Neuronal stem cell (in vitro differentiated cells): ENCODE measurements at regions not wholly inside any gene's neighbourhood (a gene's known extent, or its start where the extent isn't known, plus 50 kb on each side); places are given as distances from the start of the nearest gene placed in this dataset.

Experiments used
- DNase-seq: peaks from one replicate; pipeline ENCODE4 v3.0.0-alpha.2; 2013; ENCODE audit warnings: low spot score
- H2AFZ ChIP-seq: one replicate; pipeline ENCODE4 v1.6.1; 2013; ENCODE audit warnings: mild to moderate bottlenecking, low read length, inconsistent platforms
- H2AK5ac ChIP-seq: 2 replicates; pipeline ENCODE4 v1.6.1; 2013; ENCODE audit warnings: low read depth, mild to moderate bottlenecking, inconsistent platforms, low read length, moderate library complexity, mixed read lengths
- H2BK120ac ChIP-seq: 2 replicates; pipeline ENCODE4 v1.6.1; 2013; ENCODE audit warnings: low read depth, mild to moderate bottlenecking, inconsistent platforms, low read length, moderate library complexity, mixed read lengths
- H2BK12ac ChIP-seq: one replicate; pipeline ENCODE4 v1.6.1; 2013; ENCODE audit warnings: low read length, inconsistent platforms
- H2BK15ac ChIP-seq: 2 replicates; pipeline ENCODE4 v1.6.1; 2013; ENCODE audit warnings: mild to moderate bottlenecking, low read length, inconsistent platforms, mixed read lengths
- H2BK5ac ChIP-seq: one replicate; pipeline ENCODE4 v1.6.1; 2013; ENCODE audit warnings: inconsistent platforms, mild to moderate bottlenecking, low read length, moderate library complexity
- H3K14ac ChIP-seq: one replicate; pipeline ENCODE4 v1.6.1; 2013; ENCODE audit warnings: low read length, inconsistent platforms
- H3K18ac ChIP-seq: 2 replicates; pipeline ENCODE4 v1.6.1; 2013; ENCODE audit warnings: low read length, inconsistent platforms
- H3K23ac ChIP-seq: 2 replicates; pipeline ENCODE4 v1.6.1; 2013; ENCODE audit warnings: low read depth, mild to moderate bottlenecking, mixed read lengths, low read length, inconsistent platforms; ENCODE audit not compliant: poor library complexity
- H3K27ac ChIP-seq: replicated peaks from 3 replicates; pipeline ENCODE4 v1.5.1; 2013; ENCODE audit warnings: low read length, inconsistent platforms
- H3K27me3 ChIP-seq, 3 experiments: 2 replicates each; pipeline ENCODE4 v1.6.1; 2013; ENCODE audit warnings: low read length in 3 of 3, mild to moderate bottlenecking in 2 of 3, inconsistent platforms in 1 of 3, low read depth in 1 of 3, mixed read lengths in 1 of 3, moderate library complexity in 1 of 3; ENCODE audit not compliant: control insufficient read depth in 3 of 3, insufficient read depth in 3 of 3
- H3K36me3 ChIP-seq, 2 donors: replicated peaks in 1 of 2; 2 replicates each; pipeline ENCODE4 v1.6.1; 2013; ENCODE audit warnings: low read length in 2 of 2; ENCODE audit not compliant: control insufficient read depth in 2 of 2, insufficient read depth in 2 of 2
- H3K4ac ChIP-seq: 2 replicates; pipeline ENCODE4 v1.6.1; 2013; ENCODE audit warnings: inconsistent platforms, mild to moderate bottlenecking, low read length, moderate library complexity
- H3K4me1 ChIP-seq, 2 donors: 1 replicate in 1 of 2; 2 replicates in 1 of 2; pipeline ENCODE4 v1.6.1; 2013; ENCODE audit warnings: low read length in 2 of 2, low read depth in 1 of 2; ENCODE audit not compliant: control insufficient read depth in 2 of 2, insufficient read depth in 1 of 2
- H3K4me2 ChIP-seq: one replicate; pipeline ENCODE4 v1.6.1; 2013; ENCODE audit warnings: mild to moderate bottlenecking, low read length, inconsistent platforms; ENCODE audit not compliant: insufficient read depth, poor library complexity, severe bottlenecking
- H3K4me3 ChIP-seq, 2 donors: 2 replicates each; pipeline ENCODE4 v1.5.1; 2013; ENCODE audit warnings: low read length in 2 of 2, mild to moderate bottlenecking in 2 of 2, inconsistent platforms in 1 of 2, moderate library complexity in 1 of 2
- H3K79me1 ChIP-seq: one replicate; pipeline ENCODE4 v1.6.1; 2013; ENCODE audit warnings: low read depth, mild to moderate bottlenecking, inconsistent platforms, low read length, moderate library complexity
- H3K9ac ChIP-seq: one replicate; pipeline ENCODE4 v1.6.1; 2013; ENCODE audit warnings: mild to moderate bottlenecking, low read depth, low read length, inconsistent platforms; ENCODE audit not compliant: poor library complexity
- H3K9me3 ChIP-seq, 2 donors: replicated peaks in 1 of 2; 2 replicates each; pipeline versions ENCODE3 to v1.6.1; 2013; ENCODE audit warnings: low read length in 2 of 2, mild to moderate bottlenecking in 2 of 2, inconsistent platforms in 1 of 2, low read depth in 1 of 2, mixed read lengths in 1 of 2, moderate library complexity in 1 of 2; ENCODE audit not compliant: control insufficient read depth in 2 of 2, insufficient read depth in 1 of 2
- H4K8ac ChIP-seq: one replicate; pipeline ENCODE4 v1.6.1; 2013; ENCODE audit warnings: low read depth, mild to moderate bottlenecking, inconsistent platforms, low read length, moderate library complexity
- H4K91ac ChIP-seq: one replicate; pipeline ENCODE4 v1.6.1; 2013; ENCODE audit warnings: low read length, low read depth, mild to moderate bottlenecking, inconsistent platforms; ENCODE audit not compliant: poor library complexity
- WGBS, 2 donors: extraction: QIAGEN DNeasy Blood & Tissue Kit; methylation state at CpG; one replicate each; pipeline ENCODE4 v1.1.7; 2013; ENCODE audit warnings: missing lambda C conversion rate in 2 of 2, mixed read lengths in 1 of 2; ENCODE audit not compliant: insufficient read length in 2 of 2, insufficient replicate concordance in 1 of 2; ENCODE audit errors: extremely low coverage in 2 of 2; 5-methylcytosine and 5-hydroxymethylcytosine counted together

GRCh38 chr9:13445103-13445500 is 165.6 kb upstream of the MPDZ start:
- H2AFZ ChIP-seq = no peak overlapping the region
- H2AK5ac ChIP-seq = no peak overlapping the region
- H3K4me2 ChIP-seq = no peak overlapping the region
- no peak overlapping the region for H3K4me3 ChIP-seq
- no peak overlapping the region for H3K23ac ChIP-seq
- no peak overlapping the region for H3K9ac ChIP-seq
- H2BK12ac ChIP-seq = no peak overlapping the region
- no peak overlapping the region for H4K91ac ChIP-seq
- H4K8ac ChIP-seq = no peak overlapping the region
- no peaks in the 10 kb centered on the region for H3K9me3 ChIP-seq
- no peak for DNase-seq
- no CpG with 5 or more reads among the region's 4 CpGs for WGBS, 2 donors
- no peak overlapping the region for H3K14ac ChIP-seq
- H2BK5ac ChIP-seq = no peak overlapping the region
- H3K36me3 ChIP-seq = no peaks in the 10 kb centered on the region
- peaks cover 0 to 8% of the 10 kb centered on the region in 2 donors for H3K4me1 ChIP-seq
- H3K27ac ChIP-seq = no peak overlapping the region
- no peak overlapping the region for H2BK120ac ChIP-seq
- no peak overlapping the region for H2BK15ac ChIP-seq
- no peak overlapping the region for H3K4ac ChIP-seq
- H3K79me1 ChIP-seq = no peaks in the 10 kb centered on the region
- H3K27me3 ChIP-seq = no peaks in the 10 kb centered on the region
- no peak overlapping the region for H3K18ac ChIP-seq

DNA sequence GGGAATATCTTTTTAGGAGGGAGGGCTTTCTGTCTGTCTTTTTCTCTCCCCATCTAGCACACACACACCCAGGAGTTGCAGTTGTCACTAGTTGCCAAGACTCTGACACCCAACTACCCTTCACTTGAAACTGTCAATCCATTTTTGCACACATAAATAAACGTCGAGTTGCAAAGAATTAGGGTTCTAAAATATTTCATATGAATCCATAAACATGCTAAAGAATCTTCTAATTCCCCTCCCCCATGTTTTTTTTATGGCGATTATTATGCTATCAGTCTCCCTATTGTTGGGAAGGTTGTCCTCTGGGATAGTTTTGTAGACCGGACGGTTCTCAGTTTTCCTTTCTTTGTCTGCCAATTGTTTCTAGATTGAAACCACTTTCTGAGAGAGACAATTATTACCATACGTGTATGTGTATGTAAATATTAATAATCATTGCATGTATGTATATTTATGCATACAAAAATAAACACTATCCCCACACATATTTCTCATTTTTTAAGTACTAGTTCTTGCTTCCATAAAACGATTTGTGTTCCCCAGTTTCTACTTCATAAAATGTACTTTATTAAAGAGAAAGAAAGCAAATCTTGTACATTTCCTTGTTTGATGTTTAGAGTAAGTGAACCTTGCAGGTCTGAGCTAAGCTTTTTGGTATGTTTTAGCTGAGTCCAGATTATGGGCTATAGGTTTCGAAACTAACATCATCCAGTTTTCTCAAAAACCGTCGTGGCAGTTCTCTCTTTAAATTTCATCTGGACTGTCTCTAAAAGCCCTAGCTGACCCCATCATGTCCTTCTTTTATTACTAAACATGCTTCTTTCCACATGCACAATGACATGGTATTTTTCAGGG is 165.0 kb upstream of the MPDZ start:
- Histone ChIP-seq H2BK12ac (no peak overlapping the region), H3K36me3 (no peaks in the 10 kb centered on the region), H3K4me1 (peaks cover 0 to 8% of the 10 kb centered on the region in 2 donors), H3K4me2 (no peak overlapping the region), H2BK15ac (no peak overlapping the region), H4K8ac (no peak overlapping the region), H3K4ac (no peak overlapping the region), H3K9ac (no peak overlapping the region), H3K18ac (no peak overlapping the region), H3K9me3 (no peaks in the 10 kb centered on the region), H3K14ac (no peak overlapping the region), H4K91ac (no peak overlapping the region), H3K27me3 (no peaks in the 10 kb centered on the region), H3K79me1 (no peaks in the 10 kb centered on the region), H2AFZ (no peak overlapping the region), H2BK120ac (no peak overlapping the region), H3K4me3 (no peak overlapping the region), H3K23ac (no peak overlapping the region), H3K27ac (no peak overlapping the region), H2AK5ac (no peak overlapping the region), H2BK5ac (no peak overlapping the region)
- DNase-seq = no peak
- no CpG with 5 or more reads among the region's 10 CpGs for WGBS, 2 donors

DNA sequence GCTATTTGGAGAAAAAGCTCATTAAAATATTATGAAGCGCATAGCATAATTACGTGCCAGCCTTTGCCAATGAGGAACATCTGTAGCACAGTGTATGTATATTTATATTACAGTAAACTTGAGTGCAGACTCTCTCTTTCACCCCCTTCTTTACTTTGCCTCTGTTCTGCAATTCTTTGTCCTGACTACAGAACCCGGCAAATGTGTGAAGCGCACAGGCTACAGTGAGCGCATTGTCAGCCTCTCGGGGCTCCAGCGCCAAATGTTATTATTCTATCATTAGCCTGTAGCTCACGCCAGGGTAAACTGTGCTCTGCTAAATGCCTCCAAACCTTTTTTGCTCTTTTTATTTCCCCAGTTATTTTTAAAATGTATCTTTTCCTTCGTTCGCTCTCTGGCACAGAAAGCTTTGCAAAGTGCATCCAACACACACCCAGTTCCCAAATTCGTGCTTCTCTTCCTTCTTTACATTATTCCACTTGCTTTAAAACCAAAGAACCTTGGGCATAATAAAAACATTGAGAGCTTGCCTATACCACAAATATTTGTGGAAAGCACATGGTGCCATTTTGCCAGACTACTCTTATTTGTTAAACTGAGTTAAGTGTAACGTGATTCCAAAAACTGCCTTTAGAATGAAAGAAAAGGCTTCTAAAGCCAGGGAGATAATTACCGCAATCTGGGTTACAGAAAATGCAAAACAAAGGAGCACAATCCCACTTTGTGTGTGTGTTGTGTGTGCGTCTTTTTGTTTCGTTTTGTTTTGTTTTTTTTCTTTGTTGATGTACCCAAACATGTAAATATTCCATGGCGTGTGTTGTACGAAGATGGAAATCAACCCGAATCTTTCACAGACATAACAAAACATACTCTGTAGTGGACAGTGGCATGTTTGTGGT is 164.1 kb upstream of the MPDZ start:
- Histone ChIP-seq H2BK15ac (no peak overlapping the region), H3K9ac (no peak overlapping the region), H2AFZ (peak overlapping the region; percentile 61), H2BK12ac (no peak overlapping the region), H2BK5ac (no peak overlapping the region), H3K18ac (no peak overlapping the region), H3K79me1 (no peaks in the 10 kb centered on the region), H3K4me3 (no peak overlapping the region), H2BK120ac (no peak overlapping the region), H3K4ac (no peak overlapping the region), H4K8ac (no peak overlapping the region), H4K91ac (no peak overlapping the region), H3K9me3 (no peaks in the 10 kb centered on the region), H3K23ac (no peak overlapping the region), H3K27me3 (no peaks in the 10 kb centered on the region), H3K14ac (no peak overlapping the region), H3K4me1 (peaks cover 0 to 8% of the 10 kb centered on the region in 2 donors), H3K4me2 (peak overlapping the region; percentile 19), H3K27ac (no peak overlapping the region), H3K36me3 (no peaks in the 10 kb centered on the region), H2AK5ac (no peak overlapping the region)
- DNase-seq = no peak
- no CpG with 5 or more reads among the region's 18 CpGs for WGBS, 2 donors
